ENCODE measurements at regions not wholly inside any gene's neighbourhood (a gene's known extent, or its start where the extent isn't known, plus 50 kb on each side); places are given as distances from the start of the nearest gene placed in this dataset.

- no peak for DNase-seq (ENCODE audit: low spot score)
- no peak overlapping the region for H3K4me3 ChIP-seq
- no peak for TF ChIP-seq CTCF (IDR thresholded peaks at IDR 0.05)
These were observed 484.8 kb upstream of the RUNX1 start for GRCh38 chr21:35533893-35534292.

DNA sequence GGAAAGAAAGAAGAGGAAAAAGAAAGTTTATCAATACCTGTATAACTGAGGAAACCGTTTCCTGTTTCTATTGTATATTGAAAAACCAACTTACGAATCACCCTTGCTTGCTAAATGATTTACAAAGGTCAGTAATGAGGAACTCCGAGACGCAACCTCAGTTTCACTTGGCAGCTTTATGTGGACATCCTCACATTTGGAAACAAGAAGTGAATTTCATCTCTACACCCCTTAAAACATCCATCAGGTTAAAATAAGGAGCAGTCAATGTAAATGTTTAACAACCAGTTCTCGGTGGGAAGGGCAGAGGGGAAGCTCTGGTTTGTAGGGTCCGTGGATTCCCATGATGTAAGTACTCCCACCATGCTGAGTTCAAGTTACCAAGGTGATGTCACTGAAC lies 481.7 kb upstream of the RUNX1 start:
- no peak overlapping the region for H3K4me3 ChIP-seq
- no peak for TF ChIP-seq CTCF (IDR thresholded peaks at IDR 0.05)
- DNase-seq (ENCODE audit: low spot score): no peak
- H3K27ac ChIP-seq: no peak overlapping the region

More at GRCh38 chr21:35533893-35534292, 484.8 kb upstream of the RUNX1 start:
- H3K27ac ChIP-seq: no peak overlapping the region

- Histone ChIP-seq H3K4me3 (peak overlapping the region; percentile 62), H3K27ac (peak overlapping the region in 1 of 2 donors; percentile 61)
- no peak for DNase-seq (ENCODE audit: low spot score)
- TF ChIP-seq CTCF (IDR thresholded peaks at IDR 0.05): no peak
These were observed 480.2 kb upstream of the RUNX1 start for GRCh38 chr21:35529171-35529863.

DNA sequence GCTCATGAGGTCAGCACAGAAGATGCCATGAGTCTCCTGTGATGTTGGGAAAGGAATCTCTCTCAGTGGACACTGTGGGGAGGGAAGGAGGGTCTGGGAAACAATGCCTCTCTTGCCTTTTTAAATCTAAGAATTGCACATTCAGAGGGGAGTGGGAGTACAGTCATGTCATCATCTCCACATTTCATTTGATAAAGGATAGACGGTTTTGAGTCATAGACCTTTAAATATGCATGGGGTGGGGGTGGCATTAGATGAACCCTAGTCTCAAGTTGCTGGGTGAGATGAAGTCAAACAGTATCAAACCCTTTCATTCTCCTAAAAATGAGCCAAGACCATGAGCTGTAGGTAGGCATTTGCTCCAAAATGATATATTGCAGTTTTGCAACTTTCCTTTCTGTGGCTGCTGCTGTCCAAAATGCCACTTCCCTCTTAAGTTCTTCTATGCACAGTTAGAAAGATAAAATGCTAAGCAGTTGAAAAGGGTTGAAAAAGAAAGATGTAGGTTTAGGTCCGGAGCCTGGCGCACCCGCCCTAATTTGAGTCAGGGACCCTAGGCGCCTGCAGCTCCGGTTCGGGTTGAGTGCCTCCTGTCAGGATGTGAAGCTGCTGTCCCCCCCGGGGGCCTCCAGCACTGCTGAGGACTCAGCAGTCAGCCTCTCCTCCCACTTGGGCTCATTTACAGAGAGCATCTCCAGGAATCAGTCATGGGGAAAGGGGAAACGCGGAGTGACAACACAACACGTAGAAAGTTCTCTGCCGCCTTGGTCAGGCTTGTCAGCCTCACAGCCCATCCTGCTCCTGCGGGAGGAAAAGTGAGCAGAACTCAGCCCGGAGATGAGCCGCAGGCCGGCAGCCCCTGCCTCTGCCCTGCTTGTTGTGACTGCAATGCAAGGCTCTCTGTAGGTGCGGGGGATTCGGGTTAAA lies 479.3 kb upstream of the RUNX1 start:
- Histone ChIP-seq H3K27ac (peak overlapping the region in 1 of 2 donors; percentile 61), H3K4me3 (peak overlapping the region; percentile 62)
- DNase-seq (ENCODE audit: low spot score): no peak
- no peak for TF ChIP-seq CTCF (IDR thresholded peaks at IDR 0.05)

- Histone ChIP-seq H3K27ac (no peak overlapping the region), H3K4me3 (no peak overlapping the region)
- no peak for DNase-seq (ENCODE audit: low spot score)
- no peak for TF ChIP-seq CTCF (IDR thresholded peaks at IDR 0.05)
These were observed 478.3 kb upstream of the RUNX1 start for GRCh38 chr21:35527358-35527757.

DNA sequence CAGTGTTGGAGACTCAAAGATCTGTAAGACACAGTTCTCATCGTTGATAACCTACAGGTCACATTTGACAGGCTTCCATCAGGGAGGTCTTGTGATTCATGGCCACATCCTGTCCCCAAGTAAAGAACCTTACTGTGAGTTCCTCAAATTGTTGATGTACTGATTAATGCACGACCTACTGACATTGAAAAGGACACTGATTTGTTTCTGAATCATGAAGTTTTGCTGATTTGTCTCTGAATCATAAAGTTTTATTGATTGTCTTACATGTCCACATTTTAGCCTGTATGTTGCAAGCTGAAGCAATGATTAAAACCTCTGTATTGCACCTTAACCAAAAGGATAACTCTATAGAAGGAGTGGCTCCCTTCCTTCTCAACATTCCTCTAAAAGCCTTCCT lies 476.3 kb upstream of the RUNX1 start:
- TF ChIP-seq CTCF (IDR thresholded peaks at IDR 0.05): no peak
- DNase-seq (ENCODE audit: low spot score): no peak
- no peak overlapping the region for H3K27ac ChIP-seq
- no peak overlapping the region for H3K4me3 ChIP-seq
